Stimulated activated CD4-positive, alpha-beta T cell treated with anti-CD3 and anti-CD28 coated beads, Interleukin-2, amount 100 ng/mL, for 24 hours (primary cell): ENCODE measurements at regions not wholly inside any gene's neighbourhood (a gene's known extent, or its start where the extent isn't known, plus 50 kb on each side); places are given as distances from the start of the nearest gene placed in this dataset.
"Not testable (repeated sequence)": the region's sequence is repeated elsewhere in the genome, so short reads cannot be mapped to it uniquely, and the experiment has no call there.

Experiments used
- DNase-seq, 2 donors: peaks; one replicate each; pipeline ENCODE4 v3.0.0-alpha.2; 2020

DNA sequence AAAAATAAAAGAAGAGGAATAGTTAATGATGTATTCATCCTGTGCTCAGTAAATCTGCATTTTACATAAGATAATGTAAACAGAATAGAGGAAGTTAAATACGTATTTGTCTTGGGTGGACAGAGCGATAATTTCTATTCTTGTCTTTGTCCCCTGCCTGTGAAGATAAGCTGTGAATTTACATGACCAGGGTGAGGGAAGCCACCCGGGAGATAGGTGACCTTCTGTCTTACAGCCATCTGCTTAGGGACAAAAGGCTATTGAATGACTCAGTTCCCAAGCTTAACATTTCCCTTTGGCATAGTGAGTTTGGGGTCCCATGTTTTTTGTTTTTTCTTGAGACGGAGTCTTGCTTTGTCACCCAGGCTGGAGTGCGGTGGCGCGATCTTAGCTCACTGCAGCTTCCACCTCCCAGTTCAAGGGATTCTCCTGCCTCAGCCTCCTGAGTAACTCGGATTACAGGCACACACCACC is 88.7 kb upstream of the KCTD7 start:
- DNase-seq, result no peak

GRCh38 chr7:66542049-66542448 is 86.6 kb upstream of the KCTD7 start:
- no peak for DNase-seq

DNA sequence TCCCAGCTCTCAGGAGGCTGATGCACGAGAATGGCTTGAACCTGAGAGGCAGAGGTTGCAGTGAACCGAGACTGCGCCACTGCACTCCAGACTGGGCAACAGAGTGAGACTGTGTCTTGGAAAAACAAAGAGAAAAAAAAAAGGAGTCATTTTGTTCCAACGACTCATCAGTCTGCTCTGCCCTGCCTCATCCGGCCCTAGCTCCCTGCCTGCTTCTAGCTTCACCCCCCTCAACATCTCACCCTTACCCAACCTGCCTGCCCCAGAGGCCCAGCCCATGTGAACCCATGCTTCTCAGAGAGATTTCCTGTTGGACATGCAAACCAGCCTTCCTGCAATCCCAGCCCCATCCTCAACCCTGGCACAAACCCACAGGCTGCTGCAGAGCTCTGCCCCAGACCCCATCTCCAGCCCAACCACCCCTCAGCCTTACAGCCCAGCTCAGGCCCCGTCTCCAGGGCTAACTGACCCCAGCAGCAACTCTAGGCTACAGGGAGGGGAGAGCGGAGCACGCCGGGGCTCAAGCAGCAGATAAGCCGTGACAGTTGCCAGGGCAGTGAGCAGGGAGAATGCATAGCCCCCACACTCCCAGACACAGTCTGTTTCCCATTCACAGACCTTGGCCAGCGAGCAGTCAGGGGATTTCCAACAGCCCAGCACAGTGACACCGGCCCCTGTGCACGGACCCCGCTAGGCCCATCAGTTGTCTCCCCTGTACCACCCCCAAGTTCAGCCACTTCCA is 86.0 kb upstream of the KCTD7 start:
- DNase-seq, result no peak

DNA sequence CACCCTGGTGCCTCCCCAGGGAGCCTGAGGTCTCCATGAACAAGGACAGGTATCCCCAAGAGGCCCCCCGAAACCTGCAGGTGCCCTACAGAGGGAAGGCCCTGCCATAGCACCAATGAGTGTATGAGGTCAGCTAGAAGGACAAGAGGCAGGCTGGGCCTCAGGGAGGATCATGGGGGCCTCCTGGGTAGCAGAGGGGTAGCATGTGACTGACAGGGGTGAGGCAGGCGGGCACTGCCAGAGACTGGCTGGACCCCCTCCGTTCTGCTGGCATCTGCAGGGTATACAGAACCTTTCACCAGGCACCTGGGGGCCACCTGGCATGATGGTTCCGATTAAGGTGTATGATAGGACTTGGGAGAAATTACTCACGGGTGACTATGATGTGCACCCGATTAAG is 79.2 kb upstream of the KCTD7 start:
- no peak for DNase-seq

- no peak for DNase-seq
Observed at GRCh38 chr7:66553001-66553400, 75.7 kb upstream of the KCTD7 start.

GRCh38 chr7:66553675-66554074 is 75.0 kb upstream of the KCTD7 start:
- not testable (repeated sequence) for DNase-seq

DNA sequence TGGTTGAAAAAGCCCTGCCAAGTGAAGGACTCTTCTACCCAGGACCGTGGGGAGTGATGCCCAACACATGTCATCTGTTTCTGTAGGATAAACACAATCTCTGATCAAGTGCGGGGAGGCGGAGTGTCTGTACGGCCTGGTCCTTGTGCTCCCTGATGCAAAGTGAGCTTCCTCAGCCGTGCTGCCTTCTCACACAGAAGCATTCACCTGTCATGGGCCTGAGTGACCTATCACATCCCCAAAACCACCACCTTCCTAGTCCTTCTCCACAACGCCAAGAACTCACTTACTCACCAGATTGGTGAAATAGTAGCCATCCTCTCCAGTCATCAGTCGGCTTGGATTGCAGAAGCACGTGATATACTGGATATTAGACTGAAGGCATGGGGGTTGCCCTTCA is 74.4 kb upstream of the KCTD7 start:
- DNase-seq, result not testable (repeated sequence)

DNA sequence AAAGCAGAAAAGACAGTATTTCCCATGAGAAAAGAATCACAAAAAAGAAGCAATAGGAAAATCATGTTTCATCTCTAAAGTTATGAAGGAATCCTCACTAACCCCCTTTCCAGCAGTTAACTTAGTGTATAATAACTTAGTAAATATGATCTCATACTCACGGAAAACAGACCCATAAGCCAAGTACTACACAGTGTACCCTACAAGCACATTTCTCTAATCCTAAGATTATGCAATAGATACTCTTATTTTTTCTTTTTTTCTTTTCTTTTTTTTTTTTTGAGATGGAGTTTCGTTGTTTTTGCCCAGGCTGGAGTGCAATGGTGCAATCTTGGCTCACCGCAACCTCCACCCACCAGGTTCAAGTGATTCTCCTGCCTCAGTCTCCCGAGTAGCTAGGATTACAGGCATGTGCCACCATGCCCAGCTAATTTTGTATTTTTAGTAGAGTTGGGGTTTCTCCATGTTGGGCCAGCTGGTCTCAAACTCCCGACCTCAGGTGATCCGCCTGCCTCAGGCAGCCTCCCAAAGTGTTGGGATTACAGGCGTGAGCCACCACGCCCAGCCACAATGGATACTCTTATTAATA is 73.7 kb upstream of the KCTD7 start:
- DNase-seq, result not testable (repeated sequence)

GRCh38 chr7:66556177-66556548 is 72.5 kb upstream of the KCTD7 start:
- DNase-seq, result no peak

- DNase-seq, result no peak
Observed at GRCh38 chr7:66556549-66557213, 72.0 kb upstream of the KCTD7 start.

DNA sequence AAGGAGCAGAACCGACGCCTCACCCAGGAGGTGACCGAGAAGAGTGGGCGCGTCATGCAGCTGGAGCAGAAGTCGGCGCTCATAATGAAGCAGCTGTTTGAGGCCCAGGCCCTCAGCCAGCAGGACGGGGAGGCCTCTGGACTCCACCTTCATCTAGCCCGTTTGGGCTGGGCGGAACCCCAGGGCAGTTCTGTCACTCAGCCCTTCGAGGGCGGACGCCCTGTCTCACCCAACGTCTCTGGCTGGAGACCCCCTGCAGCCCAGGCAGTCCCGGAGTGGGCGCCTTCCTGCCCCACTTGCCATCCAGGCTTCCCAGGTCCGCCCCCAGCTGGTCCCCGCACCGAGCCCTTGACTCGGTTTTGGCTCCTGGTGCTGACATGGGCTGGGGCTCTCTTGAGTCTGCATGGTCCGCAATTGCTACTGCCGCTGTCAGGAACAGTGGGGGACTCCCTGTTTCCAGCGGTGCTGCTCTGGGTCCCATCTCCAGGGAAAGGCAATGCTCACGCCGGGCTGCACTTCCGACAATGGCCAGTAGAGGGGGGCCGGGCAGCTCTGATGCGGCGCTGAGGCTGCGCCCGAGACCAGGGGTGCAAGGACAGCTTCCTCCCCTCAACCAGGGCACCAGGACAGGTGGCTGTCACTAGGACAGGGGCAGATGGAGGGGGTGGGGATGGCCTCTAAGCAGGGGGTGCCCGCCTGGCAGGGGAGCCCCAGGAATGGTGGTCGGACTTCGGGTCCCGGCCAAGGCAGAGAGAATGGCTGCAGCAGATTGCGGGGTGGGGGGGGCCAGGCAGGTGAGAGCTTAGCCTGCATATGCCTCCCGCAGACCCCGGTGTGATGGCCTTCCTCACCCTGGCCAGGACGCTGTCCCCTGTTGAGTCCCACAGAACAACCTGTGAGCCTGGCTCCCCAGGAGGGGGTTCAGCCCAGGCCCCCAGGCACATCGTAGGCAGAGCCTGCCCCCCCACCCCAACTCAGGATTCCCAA is 71.2 kb upstream of the KCTD7 start:
- DNase-seq, result peak; percentile 82 to 84

DNA sequence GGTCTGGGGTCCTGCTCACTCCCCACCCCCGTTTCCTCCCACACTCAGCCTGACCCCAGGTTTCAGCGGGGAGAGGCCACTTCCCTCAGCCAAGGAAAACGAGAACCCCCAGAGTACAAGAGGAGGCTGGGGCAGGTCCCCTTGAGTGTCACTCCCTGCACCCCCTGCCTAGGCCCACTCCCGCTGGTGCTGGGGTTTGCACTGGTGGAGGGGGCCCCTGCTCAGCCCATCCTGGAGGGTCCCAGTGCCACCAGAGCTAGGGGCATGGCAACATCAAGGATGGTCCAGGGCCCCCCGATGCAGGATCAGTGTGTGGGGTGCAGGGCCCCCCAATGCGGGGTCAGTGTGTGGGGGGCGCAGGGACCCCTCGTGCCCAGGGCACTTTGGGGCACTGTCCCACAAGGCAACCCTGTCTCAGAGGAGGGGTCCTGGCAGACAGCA is 70.5 kb upstream of the KCTD7 start:
- no peak for DNase-seq

DNA sequence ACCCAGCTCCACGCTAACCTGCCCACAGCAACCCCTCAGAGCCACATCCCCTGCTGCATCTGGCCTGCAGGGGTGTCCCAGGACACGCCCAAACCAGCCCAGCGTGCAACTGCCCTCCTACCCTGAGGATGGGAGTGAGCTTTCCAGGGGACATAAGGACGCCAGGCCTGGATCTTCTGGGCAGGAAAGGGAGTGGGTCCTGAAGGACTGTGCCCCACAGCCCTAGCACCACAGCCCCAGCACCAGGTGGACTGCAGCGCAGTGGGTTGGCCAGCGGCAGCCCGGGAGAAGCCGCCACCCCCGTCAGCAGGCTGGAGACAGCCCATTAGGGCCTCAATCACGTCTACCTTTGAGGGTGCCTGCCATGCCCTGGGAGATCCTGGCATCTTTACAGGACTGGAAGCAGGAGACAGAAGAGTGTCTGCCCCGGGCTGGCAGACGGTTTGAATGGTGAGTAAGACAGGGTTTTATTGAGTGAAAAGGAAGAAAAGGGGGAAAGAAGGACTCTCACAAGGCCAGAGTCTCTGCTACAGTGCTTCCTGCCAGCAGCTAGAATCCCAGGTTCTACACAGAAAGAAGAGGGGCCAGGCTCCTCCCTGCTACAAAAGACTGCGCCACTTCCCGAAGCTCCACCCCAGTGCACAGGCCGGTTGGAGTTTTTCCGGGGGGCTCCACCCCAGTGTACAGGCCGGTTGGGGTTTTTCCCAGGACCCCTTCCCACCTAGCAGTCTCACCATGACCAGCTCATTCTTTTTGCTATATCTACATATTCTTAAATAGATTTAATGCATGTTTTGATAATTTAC is 69.8 kb upstream of the KCTD7 start:
- DNase-seq, result no peak

GRCh38 chr7:66564045-66564444 is 64.6 kb upstream of the KCTD7 start:
- no peak for DNase-seq

GRCh38 chr7:66570179-66570578 is 58.5 kb upstream of the KCTD7 start:
- DNase-seq, result not testable (repeated sequence)

- DNase-seq, result no peak
Observed at GRCh38 chr7:66571568-66571967, 57.1 kb upstream of the KCTD7 start.

- not testable (repeated sequence) for DNase-seq
Observed at GRCh38 chr7:66573782-66574495, 54.7 kb upstream of the KCTD7 start.

DNA sequence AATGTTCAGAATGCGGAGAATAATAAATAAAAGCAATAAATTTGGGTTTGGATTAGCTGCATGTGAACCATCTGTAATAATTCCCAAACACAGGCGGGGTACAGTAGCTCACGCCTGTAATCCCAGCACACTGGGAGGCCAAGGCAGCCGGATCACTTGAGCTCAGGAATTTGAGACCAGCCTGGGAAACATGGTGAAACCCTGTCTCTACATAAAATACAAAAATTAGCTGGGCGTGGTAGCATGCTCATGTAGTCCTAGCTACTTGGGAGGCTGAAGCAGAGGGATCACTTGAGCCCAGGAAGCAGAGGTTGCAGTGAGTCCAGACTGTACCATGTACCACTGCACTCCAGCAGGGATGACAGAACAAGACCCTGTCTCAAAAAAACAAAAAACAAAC is 53.9 kb upstream of the KCTD7 start:
- DNase-seq, result not testable (repeated sequence)

DNA sequence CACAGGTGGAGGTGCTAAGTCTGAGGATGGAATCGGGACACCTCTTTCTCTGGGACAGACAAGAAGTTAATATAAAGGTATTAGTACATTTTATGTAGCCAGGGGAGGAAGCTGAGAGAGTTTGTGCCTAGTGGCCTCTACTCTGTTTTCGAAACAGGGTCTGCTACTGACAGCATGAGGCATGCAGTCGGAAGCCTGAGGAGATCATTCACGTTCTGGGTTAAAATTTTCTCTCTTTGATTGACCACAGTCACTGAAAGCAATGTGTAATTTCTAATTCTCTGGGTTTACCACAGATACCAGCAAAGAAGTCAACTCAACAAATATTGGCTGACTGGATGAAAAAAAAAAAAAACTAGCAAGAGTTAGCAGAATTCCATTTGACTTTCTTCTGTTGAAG is 53.3 kb upstream of the KCTD7 start:
- no peak for DNase-seq

DNA sequence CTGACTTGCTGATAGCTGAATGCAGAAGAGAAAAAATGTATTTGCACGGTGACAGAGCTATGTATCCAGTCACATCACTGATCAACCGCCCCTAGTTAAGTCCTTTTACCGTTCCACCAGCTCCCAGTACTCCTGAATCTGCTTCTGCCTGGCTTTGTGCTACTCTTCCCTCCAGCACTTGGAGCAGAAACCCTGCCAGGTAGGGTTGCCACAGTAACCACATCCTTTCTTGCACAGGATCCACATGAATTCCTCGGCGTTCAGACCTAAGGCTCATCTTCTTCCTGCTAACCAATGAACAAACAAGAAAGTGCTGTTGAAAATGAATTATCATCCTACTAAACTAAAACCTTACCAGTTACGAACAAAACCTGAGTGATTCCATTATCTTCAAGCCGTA is 52.0 kb upstream of the KCTD7 start:
- DNase-seq, result no peak
